ENCODE measurements at regions not wholly inside any gene's neighbourhood (a gene's known extent, or its start where the extent isn't known, plus 50 kb on each side); places are given as distances from the start of the nearest gene placed in this dataset.
A peak's percentile ranks its signal among the peaks of the same experiment; 100 is the strongest.
"Not testable (repeated sequence)": the region's sequence is repeated elsewhere in the genome, so short reads cannot be mapped to it uniquely, and the experiment has no call there.

DNA sequence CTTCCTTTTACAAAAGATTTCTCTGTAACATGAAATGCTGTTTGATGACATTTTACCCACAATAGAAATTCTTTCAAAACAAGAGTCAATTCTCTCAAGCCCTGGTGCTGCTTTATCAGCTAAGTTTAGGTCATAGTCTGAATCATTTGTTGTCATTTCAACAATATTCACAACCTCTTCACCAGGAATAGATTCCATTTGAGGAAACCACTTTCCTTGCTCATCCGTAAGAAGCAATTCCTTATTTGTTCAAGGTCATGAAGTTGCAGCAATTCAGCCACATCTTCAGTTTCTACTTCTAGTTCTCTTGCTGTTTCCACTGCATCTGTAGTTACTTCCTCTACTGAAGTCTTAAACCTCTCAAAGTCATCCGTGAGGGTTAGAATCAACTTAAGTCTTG, 315.3 kb downstream of the TYW1 start:
- DNase-seq (no peak), FAIRE-seq (no peak), ATAC-seq (no peak)
- intact Hi-C loops (cut with DNase I): no loop called here
- 91 to 92% methylated on average over 2 of the region's 2 CpGs for WGBS, 2 donors
- Histone ChIP-seq H3K27me3 (no peaks in the 10 kb centered on the region), H3K4me1 (no peaks in the 10 kb centered on the region), H3K36me3 (peaks cover 0 to 53% (median 16%) of the 10 kb centered on the region in 3 donors), H3K9me3 (no peaks in the 10 kb centered on the region), H3K27ac (no peak overlapping the region), H3K4me3 (no peak overlapping the region)
- TF ChIP-seq, protein P1, sequence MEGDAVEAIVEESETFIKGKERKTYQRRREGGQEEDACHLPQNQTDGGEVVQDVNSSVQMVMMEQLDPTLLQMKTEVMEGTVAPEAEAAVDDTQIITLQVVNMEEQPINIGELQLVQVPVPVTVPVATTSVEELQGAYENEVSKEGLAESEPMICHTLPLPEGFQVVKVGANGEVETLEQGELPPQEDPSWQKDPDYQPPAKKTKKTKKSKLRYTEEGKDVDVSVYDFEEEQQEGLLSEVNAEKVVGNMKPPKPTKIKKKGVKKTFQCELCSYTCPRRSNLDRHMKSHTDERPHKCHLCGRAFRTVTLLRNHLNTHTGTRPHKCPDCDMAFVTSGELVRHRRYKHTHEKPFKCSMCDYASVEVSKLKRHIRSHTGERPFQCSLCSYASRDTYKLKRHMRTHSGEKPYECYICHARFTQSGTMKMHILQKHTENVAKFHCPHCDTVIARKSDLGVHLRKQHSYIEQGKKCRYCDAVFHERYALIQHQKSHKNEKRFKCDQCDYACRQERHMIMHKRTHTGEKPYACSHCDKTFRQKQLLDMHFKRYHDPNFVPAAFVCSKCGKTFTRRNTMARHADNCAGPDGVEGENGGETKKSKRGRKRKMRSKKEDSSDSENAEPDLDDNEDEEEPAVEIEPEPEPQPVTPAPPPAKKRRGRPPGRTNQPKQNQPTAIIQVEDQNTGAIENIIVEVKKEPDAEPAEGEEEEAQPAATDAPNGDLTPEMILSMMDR (IDR thresholded peaks at IDR 0.05): no peak

DNA sequence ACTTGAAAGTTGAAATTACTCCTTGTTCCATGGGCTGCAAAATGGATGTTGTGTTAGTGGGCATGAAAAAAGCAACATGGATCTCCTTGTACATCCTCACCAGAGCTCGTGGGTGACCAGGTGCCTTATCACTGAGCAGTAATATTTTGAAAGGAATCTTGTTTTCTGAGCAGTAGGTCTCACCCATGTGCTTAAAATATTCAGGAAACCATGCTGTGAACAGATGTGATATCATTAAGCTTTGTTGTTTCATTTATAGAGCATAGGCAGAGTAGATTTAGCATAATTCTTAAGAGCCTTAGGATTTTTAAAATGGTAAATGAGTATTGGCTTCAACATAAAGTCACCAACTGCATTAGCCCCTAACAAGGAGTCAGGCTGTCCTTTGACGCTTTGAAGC, 316.6 kb downstream of the TYW1 start:
- DNase-seq (no peak), ATAC-seq (no peak), FAIRE-seq (no peak)
- WGBS, 2 donors: 88 to 94% methylated on average over 2 of the region's 2 CpGs
- Histone ChIP-seq H3K9me3 (no peaks in the 10 kb centered on the region), H3K4me3 (no peak overlapping the region), H3K27me3 (no peaks in the 10 kb centered on the region), H3K27ac (no peak overlapping the region), H3K36me3 (peaks cover 0 to 49% (median 19%) of the 10 kb centered on the region in 3 donors), H3K4me1 (no peaks in the 10 kb centered on the region)
- intact Hi-C loops (cut with DNase I): no loop called here
- TF ChIP-seq, protein P1 (IDR thresholded peaks at IDR 0.05): no peak

DNA sequence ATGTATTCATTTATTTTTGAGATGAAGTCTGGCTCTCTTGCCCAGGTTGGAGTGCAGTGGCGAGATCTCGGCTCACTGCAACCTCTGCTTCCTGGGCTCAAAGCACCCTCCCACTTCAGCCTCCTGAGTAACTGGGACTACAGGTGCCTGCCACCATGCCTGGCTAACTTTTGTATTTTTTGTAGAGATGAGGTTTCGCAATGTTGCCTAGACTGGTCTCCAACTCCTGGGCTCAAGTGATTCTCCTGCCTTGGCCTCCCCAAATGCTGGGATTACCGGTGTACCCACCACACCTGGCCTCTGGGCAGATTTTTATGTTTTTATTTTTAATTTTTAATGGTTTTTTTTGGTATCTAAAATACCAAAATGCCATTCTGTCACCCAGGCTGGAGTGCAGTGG, 320.3 kb downstream of the TYW1 start:
- H3K4me3 ChIP-seq; ATAC-seq; H3K9me3 ChIP-seq; DNase-seq; H3K27me3 ChIP-seq; H3K27ac ChIP-seq; H3K4me1 ChIP-seq; FAIRE-seq; intact Hi-C loops (cut with DNase I): not testable (repeated sequence)
- WGBS, 2 donors: 96 to 97% methylated on average over 4 of the region's 4 CpGs
- peaks cover 0 to 14% (median 8%) of the 10 kb centered on the region in 3 donors for H3K36me3 ChIP-seq

DNA sequence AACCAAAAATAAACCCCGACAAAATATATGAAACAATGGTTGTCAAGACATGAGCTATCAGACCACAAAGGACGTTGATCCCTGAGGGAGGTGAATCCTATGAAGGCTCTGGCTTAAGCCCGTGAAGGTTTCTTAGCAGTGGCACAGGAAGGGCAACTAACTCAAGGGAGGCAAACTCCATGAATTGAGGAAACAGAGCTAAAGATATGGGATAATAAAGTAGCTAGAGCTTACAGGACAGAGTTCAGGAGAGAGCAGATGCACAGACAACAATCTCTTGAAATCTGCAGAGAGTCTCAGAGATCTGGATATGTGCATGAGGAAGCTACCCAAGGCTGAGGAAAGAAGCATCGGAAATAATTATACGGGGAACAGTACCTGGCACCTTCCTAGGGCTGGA, 331.6 kb downstream of the TYW1 start:
- H3K4me3 ChIP-seq; H3K9me3 ChIP-seq; ATAC-seq; intact Hi-C loops (cut with DNase I); H3K27ac ChIP-seq; DNase-seq; H3K4me1 ChIP-seq; H3K36me3 ChIP-seq; FAIRE-seq; H3K27me3 ChIP-seq: not testable (repeated sequence)
- 77 to 86% methylated on average over 5 of the region's 5 CpGs for WGBS, 2 donors

DNA sequence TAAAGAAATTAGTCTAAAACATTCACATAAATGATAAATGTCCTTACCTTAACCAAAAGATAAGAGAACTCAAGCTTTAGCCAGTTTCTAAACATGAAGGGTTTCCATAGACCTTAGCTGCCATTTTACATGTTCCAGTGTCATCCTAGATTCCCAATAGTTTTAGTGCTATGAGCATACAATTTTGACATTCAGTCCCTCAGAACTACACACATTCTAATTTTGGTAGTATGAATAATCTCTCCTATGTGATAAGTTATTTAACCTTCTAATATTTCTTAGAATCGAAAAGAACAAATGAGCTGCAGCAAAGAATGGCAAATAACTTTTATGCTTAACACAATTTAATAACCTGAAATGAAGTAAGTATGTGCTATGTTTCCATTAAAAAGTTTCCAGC, 338.5 kb downstream of the TYW1 start:
- DNase-seq; intact Hi-C loops (cut with DNase I); H3K27ac ChIP-seq; H3K27me3 ChIP-seq; H3K9me3 ChIP-seq; H3K4me3 ChIP-seq; H3K4me1 ChIP-seq; ATAC-seq; H3K36me3 ChIP-seq: not testable (repeated sequence)
- FAIRE-seq: peak; percentile 9
- WGBS, 2 donors: 79 to 92% methylated on average over 1 of the region's 1 CpG

DNA sequence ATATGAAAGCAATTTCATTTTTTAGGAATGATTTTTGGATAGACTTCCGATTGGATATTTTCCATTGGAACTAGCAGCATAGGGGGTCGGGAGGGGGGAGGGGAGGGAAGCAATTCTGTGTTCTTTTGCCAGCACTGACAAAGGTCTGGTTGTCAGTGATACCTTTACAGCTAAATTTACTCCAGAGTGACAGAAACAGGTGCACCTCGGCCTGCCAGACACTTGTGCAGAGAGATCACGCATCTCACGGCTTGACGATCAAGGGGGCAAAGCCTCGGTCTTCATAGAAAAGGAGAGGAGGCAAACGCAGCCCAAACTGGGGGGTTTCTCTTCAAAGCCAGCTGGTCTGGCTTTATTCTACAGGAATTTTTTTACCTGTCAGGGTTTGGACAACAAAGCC, 339.0 kb downstream of the TYW1 start:
- DNase-seq; intact Hi-C loops (cut with DNase I); H3K4me1 ChIP-seq; ATAC-seq; H3K27me3 ChIP-seq; H3K36me3 ChIP-seq; H3K9me3 ChIP-seq; FAIRE-seq; H3K27ac ChIP-seq; H3K4me3 ChIP-seq: not testable (repeated sequence)
- 83% methylated on average over 1 to 2 of the region's 8 CpGs for WGBS, 2 donors

DNA sequence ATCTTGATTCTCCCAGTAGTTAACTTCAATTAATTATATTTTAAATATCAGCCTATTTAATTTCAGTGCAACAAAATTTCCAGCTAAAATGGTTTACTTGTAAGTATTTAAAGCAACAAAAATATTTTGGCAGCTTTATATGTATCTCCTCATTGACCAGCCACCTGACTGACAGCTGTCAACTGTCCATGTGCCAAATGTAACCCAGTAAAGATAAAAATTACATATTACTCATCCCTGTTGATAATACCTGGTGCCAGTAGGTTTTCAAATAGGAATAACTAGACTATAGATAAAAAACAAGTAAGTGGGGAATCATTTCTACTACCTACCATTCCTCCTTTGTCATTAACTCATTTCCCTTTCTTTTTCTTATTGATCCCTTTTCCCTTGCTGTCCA, 341.9 kb downstream of the TYW1 start:
- ATAC-seq; H3K4me1 ChIP-seq; H3K27me3 ChIP-seq; H3K36me3 ChIP-seq; intact Hi-C loops (cut with DNase I); H3K27ac ChIP-seq; FAIRE-seq; H3K9me3 ChIP-seq; DNase-seq; H3K4me3 ChIP-seq: not testable (repeated sequence)

Data from pancreas (tissue), 10 donors.